IPS-18c (cell line): ENCODE measurements at regions not wholly inside any gene's neighbourhood (a gene's known extent, or its start where the extent isn't known, plus 50 kb on each side); places are given as distances from the start of the nearest gene placed in this dataset.

ENCODE experiments used
- H3K4me3 ChIP-seq: 2 replicates; pipeline ENCODE4 v1.7.0; 2013; ENCODE audit warnings: low read depth, mild to moderate bottlenecking, low read length, moderate library complexity; ENCODE audit not compliant: insufficient read depth
- H3K9me3 ChIP-seq: one replicate; pipeline ENCODE4 v1.6.1; 2013; ENCODE audit warnings: mild to moderate bottlenecking, low read length, moderate library complexity; ENCODE audit not compliant: control insufficient read depth, insufficient read depth

DNA sequence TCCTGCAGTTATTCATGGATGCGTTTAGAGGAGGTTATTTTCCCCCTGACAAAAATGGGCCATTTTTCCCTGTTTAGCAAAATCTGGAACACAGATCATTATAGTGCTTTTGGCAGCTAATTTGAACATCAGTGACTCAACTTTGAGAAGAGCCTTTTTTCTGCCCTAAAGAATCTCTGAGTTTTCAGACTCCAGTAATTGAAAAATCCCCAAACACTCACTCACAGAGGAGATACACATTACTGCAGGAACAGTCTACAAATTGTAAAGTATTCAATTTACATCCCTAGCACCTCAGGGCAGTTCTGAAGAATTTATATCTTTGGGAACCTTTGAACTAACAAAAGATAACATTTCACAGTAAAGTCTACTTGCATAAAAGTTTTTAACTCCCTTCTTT is 966.6 kb upstream of the SLC35B3 start:
- Histone ChIP-seq H3K9me3 (no peaks in the 10 kb centered on the region), H3K4me3 (no peak overlapping the region)

DNA sequence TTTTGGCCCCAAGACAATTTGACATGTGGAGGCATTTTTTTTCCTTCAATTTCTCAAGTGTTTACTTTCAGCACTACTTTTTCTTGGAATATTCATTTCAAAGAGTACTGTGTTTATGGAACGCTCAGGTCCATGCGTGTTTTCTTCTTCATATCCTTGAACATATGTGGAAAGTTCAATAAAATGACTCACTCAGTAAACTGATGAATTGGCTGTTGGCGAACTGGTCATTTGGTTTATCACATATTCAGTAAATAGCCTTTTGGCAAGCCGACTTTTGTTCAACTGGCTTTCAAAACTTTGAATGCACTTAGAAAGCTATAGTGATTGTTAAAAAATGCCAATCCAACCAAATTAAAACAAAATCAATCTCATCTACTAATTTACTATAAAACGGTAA is 964.6 kb upstream of the SLC35B3 start:
- H3K9me3 ChIP-seq, result no peaks in the 10 kb centered on the region

DNA sequence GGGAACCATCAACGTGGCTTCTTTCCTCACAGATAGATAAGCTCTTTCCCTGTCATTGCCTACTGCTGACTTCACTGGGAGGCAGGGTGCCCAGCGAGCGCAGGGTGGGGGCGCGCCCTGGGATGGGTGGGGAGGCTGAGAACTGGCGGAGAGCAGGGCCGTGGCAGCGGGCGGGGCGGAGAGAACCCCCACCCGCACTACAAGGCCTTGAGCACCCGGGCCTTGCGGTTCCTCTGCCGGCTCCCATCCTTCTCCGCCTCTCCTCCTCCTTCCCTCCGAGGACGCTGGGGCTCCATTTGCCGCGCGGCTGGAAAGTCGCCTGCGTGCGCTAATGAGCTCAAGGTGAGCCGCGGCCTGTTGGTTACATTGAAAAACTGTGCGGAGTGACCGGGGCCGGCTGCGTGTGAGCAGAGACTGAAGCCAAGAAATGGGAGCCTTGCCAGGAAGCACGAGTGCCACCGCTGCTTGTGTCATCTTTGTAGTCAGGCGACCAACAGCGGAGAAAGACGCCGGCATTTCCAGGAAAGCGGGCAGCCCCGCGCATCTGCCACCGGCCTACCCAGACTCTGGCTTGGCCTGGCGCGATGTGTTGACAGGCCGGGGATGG is 963.5 kb upstream of the SLC35B3 start:
- Histone ChIP-seq H3K9me3 (no peaks in the 10 kb centered on the region), H3K4me3 (no peak overlapping the region)

More for the DNA sequence above, 964.6 kb upstream of the SLC35B3 start:
- no peak overlapping the region for H3K4me3 ChIP-seq

DNA sequence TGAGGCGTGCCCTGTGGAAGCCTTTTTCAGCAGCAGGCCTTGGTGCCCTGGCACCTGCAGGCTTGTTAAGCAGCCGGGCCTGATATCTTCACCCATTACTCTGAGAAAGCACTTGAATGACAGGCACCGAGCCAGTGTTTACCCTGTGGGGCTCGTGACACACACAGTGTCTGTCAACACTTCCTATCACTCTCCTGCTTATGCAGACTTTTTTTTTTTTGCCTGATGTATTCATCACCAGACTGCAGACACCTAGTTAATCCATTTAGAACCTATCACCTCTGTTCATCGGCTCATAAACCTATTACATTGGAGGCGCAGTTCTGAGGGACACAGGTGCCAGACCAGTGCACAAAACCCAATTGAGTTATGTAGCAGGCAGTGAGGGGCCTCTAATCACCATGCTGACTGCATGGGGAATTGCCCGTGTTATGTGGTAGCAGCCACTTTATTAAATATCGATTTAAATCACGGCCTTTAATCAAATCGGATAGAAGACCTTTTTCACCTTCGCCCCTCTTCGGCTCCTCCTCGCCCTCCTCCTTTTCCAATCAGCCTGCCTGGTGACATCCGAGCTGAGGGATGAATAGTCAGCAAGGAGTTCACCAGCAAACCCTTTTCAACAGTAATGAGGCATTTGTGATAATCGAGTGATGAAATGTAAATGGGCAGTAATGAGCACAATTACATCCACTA is 962.9 kb upstream of the SLC35B3 start:
- Histone ChIP-seq H3K4me3 (no peak overlapping the region), H3K9me3 (no peaks in the 10 kb centered on the region)

DNA sequence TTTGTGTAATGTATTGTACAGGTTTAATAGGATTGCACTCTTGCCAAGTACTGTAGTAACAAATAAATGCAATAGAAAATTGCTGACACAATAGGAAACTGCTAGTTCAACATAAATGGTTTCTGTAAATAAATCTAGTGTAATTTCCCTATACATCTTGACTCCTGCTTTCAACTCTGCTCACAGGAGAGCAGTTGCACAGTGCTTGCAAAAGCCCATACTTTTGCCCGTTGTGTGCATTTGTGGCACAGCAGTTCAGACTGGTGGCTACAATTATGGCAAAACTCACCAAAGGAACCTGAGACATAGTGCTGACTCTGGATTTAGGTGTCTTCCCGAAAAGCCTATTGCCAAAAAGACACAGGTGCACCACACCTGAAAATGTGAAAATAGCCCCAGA is 953.3 kb upstream of the SLC35B3 start:
- Histone ChIP-seq H3K4me3 (no peak overlapping the region), H3K9me3 (no peaks in the 10 kb centered on the region)

DNA sequence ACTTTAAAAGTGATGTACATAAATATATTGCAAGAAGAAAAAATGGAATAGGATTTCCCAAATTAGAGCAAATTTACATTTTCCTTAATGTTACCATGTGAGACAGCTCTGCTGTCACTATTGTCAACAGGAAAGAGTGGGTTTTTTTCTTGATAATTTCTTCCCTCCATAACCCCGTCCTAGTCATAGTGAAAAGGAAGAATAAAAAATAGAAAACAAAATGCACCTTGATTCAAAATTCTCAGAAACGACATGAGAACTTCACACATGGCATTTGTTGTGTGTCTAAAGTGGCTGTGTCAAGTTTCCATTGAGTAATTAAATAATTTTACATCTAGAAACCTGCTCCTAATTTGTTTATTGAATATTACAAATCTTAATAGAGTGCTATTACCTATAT is 945.2 kb upstream of the SLC35B3 start:
- H3K9me3 ChIP-seq, result no peaks in the 10 kb centered on the region
- H3K4me3 ChIP-seq, result no peak overlapping the region

DNA sequence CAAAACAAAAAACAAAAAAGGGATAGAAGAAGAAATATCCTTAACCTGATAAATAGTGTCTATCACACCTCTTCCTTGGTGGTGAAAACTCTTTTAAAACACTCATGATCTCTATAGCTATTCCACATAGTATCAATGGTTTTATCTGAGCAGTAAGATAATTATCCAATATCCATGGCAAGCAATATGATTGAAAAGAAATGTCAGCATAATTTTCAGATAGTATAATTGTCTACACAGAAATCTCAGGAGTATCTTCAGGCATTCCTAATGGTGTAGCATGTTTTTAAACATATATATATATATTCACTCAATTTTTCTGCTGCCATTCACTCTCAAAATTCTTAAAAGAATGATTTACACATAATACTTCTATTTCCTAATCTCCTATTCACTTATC is 938.0 kb upstream of the SLC35B3 start:
- Histone ChIP-seq H3K9me3 (no peaks in the 10 kb centered on the region), H3K4me3 (no peak overlapping the region)

DNA sequence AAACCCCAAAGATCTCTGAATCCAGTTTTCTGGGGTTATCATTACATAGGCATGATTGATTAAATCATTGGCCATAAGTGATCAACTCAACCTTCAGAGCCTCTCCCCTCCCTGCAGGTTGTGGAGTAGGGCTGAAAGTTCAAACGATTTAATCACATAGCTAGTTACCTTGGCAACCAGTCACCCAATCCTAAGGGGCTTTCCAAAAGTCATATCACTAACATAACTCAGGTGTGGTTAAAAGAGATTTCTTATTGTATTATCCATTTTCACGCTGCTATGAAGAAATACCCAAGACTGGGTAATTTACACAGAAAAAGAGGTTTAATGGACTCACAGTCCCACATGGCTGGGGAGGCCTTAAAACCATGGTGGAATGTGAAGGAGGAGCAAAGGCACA is 935.1 kb upstream of the SLC35B3 start:
- Histone ChIP-seq H3K9me3 (no peaks in the 10 kb centered on the region), H3K4me3 (no peak overlapping the region)

DNA sequence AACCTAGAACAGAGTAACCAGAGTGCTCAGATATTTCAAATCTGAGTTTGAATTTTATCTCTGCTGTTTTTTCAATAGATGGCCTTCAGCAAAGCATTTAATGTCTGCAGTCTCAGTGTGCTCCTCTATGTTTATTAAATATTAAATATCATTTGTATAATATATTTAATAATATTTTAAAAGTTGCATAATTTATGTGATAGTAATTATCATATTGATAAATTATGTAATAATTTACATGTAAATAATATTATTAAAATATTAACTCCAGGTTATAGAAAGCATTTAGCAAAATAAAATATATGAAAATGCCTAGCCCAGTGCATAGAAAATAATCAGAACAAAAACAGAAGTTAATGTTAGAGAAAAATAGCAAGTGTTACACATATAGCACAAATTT is 930.0 kb upstream of the SLC35B3 start:
- H3K4me3 ChIP-seq, result no peak overlapping the region
- H3K9me3 ChIP-seq, result no peaks in the 10 kb centered on the region

DNA sequence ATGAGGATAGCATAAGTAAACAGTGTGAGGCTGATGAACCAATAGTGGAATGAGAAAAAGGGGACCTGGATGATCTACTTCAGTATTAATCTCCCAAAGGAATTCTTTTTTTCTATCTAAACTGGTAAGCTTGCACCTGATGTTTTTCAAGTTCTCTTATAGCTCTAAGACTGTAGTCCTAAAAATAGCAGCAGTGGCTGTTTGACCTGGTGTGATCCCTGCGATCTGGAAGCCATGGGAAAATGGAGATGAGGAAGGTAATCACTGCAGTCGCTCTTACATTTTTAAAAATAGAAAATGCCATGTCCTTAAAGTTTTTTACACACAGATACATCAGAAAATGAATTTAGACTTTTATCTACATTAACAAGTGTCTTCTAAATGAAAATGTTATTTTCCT is 926.4 kb upstream of the SLC35B3 start:
- Histone ChIP-seq H3K4me3 (no peak overlapping the region), H3K9me3 (no peaks in the 10 kb centered on the region)

DNA sequence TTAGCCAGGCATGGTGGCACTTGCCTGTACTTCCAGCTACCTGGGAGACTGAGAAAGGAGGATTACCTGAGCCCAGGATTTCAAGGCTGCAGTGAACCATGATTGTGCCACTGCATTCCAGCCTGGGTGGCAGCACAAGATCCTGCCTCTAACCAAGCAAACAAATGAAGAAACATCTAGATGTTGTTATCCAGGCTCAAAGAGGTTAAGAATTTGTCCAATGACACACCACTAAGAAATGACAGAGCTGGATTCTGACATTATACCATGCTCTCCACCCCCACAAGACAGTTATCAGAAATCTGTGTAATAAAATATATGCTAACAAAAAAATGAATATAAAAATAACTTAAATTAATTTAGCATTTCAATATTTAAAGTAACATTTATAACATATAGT is 925.5 kb upstream of the SLC35B3 start:
- H3K9me3 ChIP-seq, result no peaks in the 10 kb centered on the region
- no peak overlapping the region for H3K4me3 ChIP-seq

DNA sequence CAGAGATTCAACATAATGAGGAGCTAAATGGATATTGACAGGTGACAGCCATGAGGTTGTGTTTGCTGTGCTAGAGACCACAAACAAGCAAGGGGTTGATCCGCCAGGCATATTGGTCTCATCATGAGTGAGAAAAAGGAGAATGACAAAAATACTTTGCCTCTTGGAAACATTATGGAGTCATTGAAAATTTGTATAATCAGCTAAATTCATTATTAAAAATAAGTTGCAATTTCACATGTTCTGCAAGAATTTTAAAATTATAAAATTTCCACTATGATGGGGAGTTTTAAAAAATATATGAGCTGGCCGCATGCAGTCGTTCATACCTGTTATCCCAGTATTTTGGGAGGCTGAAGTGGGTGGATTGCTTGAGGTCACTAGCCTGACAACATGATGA is 912.3 kb upstream of the SLC35B3 start:
- Histone ChIP-seq H3K4me3 (no peak overlapping the region), H3K9me3 (no peaks in the 10 kb centered on the region)

DNA sequence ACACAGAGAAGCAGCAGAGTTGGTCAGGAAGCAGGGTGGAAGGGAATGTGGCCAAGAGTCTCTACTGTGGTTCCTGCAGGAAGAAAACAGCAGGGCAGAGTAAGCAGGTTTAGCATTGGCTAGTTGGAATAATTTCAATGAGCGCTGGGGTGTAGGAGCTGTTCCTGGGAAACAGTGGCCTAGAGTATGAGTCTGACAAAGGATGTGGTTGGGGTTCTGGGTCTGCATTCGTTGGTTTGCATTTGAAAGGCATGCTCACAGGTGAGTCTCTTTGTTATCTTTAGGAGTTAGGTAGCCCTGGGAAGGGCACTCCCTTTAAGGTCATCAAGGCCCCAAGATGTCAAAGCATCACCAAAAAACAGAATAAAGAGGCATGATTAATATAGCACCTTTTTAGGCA is 911.6 kb upstream of the SLC35B3 start:
- Histone ChIP-seq H3K4me3 (no peak overlapping the region), H3K9me3 (no peaks in the 10 kb centered on the region)

DNA sequence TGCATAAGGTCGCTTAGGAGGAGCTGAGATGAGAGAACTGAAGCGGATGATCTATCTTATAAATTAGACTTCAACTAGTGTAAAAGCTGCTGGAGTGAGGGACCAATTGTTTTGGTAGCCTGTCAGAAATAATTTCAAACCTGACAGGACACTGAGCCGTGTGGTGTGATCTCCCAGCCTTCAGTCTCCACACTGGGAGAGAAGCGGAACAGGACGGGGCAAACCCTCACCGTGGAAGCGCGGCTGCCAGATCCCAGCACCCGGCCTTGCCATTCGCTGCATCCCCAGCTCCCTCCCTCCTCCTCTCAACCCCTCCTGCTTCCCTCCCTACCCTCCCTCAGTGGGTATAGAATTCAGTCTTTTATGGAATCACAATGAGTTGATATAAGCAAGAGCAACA is 900.1 kb upstream of the SLC35B3 start:
- Histone ChIP-seq H3K4me3 (no peak overlapping the region), H3K9me3 (no peaks in the 10 kb centered on the region)

DNA sequence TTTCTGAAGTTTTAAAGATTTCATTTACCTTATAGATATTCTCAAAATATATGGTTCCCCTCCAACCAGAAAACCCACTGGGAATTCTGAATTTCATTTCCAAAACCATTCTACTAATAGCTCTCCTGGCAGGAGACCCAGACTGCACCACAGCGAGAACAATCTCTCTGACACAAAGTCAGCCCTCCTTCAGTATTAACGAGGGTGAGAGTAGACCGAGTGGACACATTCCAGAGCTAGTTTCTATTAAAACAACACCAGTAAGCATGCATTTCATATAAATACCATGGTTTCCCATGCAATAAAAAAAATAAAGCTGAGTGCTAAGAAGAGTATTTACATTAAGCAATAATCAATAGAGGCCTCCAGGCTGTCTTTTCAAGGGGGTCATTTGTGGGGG is 899.6 kb upstream of the SLC35B3 start:
- H3K9me3 ChIP-seq, result no peaks in the 10 kb centered on the region
- no peak overlapping the region for H3K4me3 ChIP-seq

DNA sequence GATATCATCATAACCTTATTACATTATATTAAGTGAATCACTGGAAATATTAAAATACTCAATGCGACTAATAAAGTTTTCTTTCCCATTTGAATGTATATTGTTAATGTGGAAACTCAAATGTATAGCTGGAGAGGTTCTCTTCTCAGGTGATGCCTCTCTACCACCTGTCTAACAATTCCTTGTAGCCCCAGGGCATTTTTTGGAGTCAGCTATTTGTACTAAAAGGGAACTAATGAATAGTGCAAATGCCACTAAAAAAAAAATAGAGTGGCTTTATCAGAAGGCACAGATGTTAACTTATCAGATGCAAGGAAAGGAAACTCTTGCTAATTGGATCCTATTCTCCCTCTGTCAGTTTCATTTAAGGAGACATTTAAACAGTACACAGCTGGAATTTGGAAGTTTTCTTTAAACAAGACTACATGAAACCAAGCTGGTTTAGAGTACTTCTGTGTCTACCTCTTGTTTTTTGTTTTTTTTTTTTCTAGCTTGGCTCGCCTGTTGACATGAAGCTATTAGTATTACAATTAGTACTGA is 897.0 kb upstream of the SLC35B3 start:
- no peak overlapping the region for H3K4me3 ChIP-seq
- no peaks in the 10 kb centered on the region for H3K9me3 ChIP-seq

DNA sequence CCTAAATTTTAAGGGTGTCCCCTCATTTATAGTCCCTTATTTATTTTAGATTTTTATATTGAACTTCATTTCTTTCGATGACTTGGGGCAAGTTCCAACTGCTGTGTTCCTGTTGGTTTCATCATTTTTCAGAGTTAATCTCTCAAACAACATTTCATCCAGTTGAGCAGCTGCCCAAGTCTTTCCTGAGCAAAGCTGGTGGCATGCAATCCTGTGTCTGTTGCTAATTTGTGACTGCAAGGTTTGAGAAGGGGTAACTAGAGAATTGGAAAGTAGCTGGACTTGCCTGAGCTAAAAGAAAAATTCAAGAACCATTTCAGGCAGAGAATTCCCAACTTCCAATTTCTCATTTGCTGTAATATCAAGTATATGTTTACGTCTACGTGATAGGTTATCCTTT is 881.5 kb upstream of the SLC35B3 start:
- Histone ChIP-seq H3K4me3 (no peak overlapping the region), H3K9me3 (no peaks in the 10 kb centered on the region)

DNA sequence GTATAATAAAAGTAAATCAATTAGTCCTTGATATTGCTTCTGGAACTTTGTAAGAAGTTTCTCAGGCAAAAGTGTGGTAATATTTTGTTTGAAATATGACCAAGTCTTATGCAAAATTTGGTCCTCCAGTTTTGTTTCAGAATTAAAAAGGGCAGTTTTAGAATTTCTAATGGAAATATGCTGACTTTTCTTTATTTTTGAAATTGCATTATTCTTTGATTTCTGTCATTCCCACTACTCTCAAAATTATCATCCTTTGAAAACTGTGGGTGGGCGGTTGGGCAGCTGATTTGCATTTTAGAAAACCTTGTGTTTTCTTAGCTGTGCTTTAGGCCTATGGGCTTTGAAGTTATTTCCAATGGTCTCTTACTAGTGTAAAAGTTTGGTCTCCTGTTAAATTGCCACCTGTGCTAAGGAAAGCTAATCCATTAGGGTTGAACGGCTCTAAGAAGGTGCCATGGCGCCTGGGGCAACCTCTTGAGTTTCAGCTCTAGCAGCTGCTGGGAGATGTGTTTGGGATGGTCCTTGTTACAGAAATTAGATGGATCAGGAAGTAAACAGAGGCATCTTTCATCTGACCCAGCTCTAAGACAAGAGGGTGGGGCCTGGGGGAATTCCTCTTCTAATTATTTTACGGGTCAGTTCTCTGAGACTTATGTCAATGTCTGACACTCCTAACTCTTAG is 880.8 kb upstream of the SLC35B3 start:
- no peak overlapping the region for H3K4me3 ChIP-seq

More for the DNA sequence above, 880.8 kb upstream of the SLC35B3 start:
- H3K9me3 ChIP-seq, result no peaks in the 10 kb centered on the region
